ENCODE measurements at regions not wholly inside any gene's neighbourhood (a gene's known extent, or its start where the extent isn't known, plus 50 kb on each side); places are given as distances from the start of the nearest gene placed in this dataset.

DNA sequence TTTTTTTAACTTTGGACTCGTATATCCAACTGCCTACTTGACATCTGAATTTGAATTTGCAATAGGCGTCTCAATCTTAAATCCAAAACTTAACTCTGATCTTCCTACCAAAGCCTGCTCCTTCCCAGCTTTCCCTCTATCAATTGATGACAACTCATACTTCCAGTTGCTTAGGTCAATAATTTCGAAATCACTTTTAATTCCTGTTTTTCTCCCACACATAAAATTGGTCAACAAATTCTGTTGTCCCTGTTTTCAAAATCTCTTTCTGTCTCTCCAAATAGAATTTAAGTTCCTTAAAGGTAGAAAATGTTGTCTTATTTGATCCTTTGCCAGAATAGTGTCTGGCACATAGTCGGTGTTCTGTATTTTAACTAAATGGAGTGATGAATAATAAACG lies 332.4 kb downstream of the SATB1 start:
- WGBS (ENCODE audit: low lambda C conversion rate): 54% methylated on average over 5 of the region's 5 CpGs
- POLR2A ChIA-PET: no interaction called here
- Histone ChIP-seq H3K79me2 (ENCODE audit: insufficient read depth) (no peaks in the 10 kb centered on the region), H3K9ac (no peak overlapping the region), H3K4me2 (no peak overlapping the region), H3K4me3 (ENCODE audit: low read depth in 2 of 2, low read length in 1 of 2) (no peak overlapping the region), H2AFZ (ENCODE audit: low read depth) (no peak overlapping the region), H3K4me1 (ENCODE audit: control insufficient read depth in 1 of 2, insufficient read depth in 2 of 2, low read depth in 1 of 2, low read length in 1 of 2) (no peaks in the 10 kb centered on the region), H3K9me2 (no peaks in the 10 kb centered on the region), H3K27me3 (ENCODE audit: insufficient read depth) (no peaks in the 10 kb centered on the region), H3K27ac (ENCODE audit: low read depth in 2 of 2, low read length in 1 of 2) (no peak overlapping the region), H4K20me1 (ENCODE audit: insufficient read depth) (no peaks in the 10 kb centered on the region), H3F3A (replicated peaks; ENCODE audit: insufficient read depth) (no peaks in the 10 kb centered on the region), H3K9me3 (no peaks in the 10 kb centered on the region), H3K36me3 (replicated peaks in 1 of 2; ENCODE audit: control insufficient read depth in 1 of 2, insufficient read depth in 2 of 2, low read length in 1 of 2) (no peaks in the 10 kb centered on the region)
- no peak for DNase-seq
- TF ChIP-seq TEAD4 (IDR thresholded peaks at IDR 0.05; ENCODE audit: borderline replicate concordance, insufficient read depth): no peak
- TF ChIP-seq EP300 (IDR thresholded peaks at IDR 0.05; ENCODE audit: borderline replicate concordance in 1 of 2, low read depth in 1 of 2, low read length in 1 of 2): no peak
- no peak for TF ChIP-seq NFIC (IDR thresholded peaks at IDR 0.05; ENCODE audit: borderline replicate concordance)
- no peak for TF ChIP-seq SMC3 (IDR thresholded peaks at IDR 0.05; ENCODE audit: low read depth, low read length)
- TF ChIP-seq TAF1 (IDR thresholded peaks at IDR 0.05; ENCODE audit: borderline replicate concordance, low read depth, low read length): no peak
- TF ChIP-seq TCF12 (IDR thresholded peaks at IDR 0.05): no peak
- TF ChIP-seq, protein P1, sequence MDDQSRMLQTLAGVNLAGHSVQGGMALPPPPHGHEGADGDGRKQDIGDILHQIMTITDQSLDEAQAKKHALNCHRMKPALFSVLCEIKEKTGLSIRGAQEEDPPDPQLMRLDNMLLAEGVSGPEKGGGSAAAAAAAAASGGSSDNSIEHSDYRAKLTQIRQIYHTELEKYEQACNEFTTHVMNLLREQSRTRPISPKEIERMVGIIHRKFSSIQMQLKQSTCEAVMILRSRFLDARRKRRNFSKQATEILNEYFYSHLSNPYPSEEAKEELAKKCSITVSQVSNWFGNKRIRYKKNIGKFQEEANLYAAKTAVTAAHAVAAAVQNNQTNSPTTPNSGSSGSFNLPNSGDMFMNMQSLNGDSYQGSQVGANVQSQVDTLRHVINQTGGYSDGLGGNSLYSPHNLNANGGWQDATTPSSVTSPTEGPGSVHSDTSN (IDR thresholded peaks at IDR 0.05): no peak
- no peak for TF ChIP-seq MEF2A (IDR thresholded peaks at IDR 0.05; ENCODE audit: borderline replicate concordance, low read depth)
- TF ChIP-seq, protein P2, sequence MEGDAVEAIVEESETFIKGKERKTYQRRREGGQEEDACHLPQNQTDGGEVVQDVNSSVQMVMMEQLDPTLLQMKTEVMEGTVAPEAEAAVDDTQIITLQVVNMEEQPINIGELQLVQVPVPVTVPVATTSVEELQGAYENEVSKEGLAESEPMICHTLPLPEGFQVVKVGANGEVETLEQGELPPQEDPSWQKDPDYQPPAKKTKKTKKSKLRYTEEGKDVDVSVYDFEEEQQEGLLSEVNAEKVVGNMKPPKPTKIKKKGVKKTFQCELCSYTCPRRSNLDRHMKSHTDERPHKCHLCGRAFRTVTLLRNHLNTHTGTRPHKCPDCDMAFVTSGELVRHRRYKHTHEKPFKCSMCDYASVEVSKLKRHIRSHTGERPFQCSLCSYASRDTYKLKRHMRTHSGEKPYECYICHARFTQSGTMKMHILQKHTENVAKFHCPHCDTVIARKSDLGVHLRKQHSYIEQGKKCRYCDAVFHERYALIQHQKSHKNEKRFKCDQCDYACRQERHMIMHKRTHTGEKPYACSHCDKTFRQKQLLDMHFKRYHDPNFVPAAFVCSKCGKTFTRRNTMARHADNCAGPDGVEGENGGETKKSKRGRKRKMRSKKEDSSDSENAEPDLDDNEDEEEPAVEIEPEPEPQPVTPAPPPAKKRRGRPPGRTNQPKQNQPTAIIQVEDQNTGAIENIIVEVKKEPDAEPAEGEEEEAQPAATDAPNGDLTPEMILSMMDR (IDR thresholded peaks at IDR 0.05): no peak
- TF ChIP-seq, protein P3, sequence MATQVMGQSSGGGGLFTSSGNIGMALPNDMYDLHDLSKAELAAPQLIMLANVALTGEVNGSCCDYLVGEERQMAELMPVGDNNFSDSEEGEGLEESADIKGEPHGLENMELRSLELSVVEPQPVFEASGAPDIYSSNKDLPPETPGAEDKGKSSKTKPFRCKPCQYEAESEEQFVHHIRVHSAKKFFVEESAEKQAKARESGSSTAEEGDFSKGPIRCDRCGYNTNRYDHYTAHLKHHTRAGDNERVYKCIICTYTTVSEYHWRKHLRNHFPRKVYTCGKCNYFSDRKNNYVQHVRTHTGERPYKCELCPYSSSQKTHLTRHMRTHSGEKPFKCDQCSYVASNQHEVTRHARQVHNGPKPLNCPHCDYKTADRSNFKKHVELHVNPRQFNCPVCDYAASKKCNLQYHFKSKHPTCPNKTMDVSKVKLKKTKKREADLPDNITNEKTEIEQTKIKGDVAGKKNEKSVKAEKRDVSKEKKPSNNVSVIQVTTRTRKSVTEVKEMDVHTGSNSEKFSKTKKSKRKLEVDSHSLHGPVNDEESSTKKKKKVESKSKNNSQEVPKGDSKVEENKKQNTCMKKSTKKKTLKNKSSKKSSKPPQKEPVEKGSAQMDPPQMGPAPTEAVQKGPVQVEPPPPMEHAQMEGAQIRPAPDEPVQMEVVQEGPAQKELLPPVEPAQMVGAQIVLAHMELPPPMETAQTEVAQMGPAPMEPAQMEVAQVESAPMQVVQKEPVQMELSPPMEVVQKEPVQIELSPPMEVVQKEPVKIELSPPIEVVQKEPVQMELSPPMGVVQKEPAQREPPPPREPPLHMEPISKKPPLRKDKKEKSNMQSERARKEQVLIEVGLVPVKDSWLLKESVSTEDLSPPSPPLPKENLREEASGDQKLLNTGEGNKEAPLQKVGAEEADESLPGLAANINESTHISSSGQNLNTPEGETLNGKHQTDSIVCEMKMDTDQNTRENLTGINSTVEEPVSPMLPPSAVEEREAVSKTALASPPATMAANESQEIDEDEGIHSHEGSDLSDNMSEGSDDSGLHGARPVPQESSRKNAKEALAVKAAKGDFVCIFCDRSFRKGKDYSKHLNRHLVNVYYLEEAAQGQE (IDR thresholded peaks at IDR 0.05; ENCODE audit: low read depth, low read length): no peak
- no peak for TF ChIP-seq YY1 (IDR thresholded peaks at IDR 0.05; ENCODE audit: low read depth)
- no peak for TF ChIP-seq CHD2 (IDR thresholded peaks at IDR 0.05; ENCODE audit: low read length, partially characterized antibody)
- no peak for TF ChIP-seq RAD21 (IDR thresholded peaks at IDR 0.05; ENCODE audit: low read length)
- TF ChIP-seq RXRA (IDR thresholded peaks at IDR 0.05; ENCODE audit: borderline replicate concordance, low read depth): no peak
- TF ChIP-seq EZH2phosphoT487 (IDR thresholded peaks at IDR 0.05; ENCODE audit: borderline replicate concordance, low read depth): no peak
- CTCF ChIA-PET: interaction anchor here (1.3 kb wide), 1 partner anchor 10 kb away, joined by 4 read pairs; no protein-coding TSS in a partner anchor

All from SK-N-SH (cell line).